Muscle of arm (tissue), 1 donor: ENCODE measurements at regions not wholly inside any gene's neighbourhood (a gene's known extent, or its start where the extent isn't known, plus 50 kb on each side); places are given as distances from the start of the nearest gene placed in this dataset.

Source experiments
- DNase-seq: peaks from one replicate; pipeline ENCODE4 v3.0.0-alpha.2; 2013

- no peak for DNase-seq
These were observed 141.3 kb upstream of the UBE2E1 start for GRCh38 chr3:23664459-23664858.

GRCh38 chr3:23665741-23666140 is 140.0 kb upstream of the UBE2E1 start:
- no peak for DNase-seq

GRCh38 chr3:23666818-23667217 is 138.9 kb upstream of the UBE2E1 start:
- no peak for DNase-seq

- DNase-seq: no peak
These were observed 138.0 kb upstream of the UBE2E1 start for GRCh38 chr3:23667536-23668429.

GRCh38 chr3:23668430-23668904 is 137.3 kb upstream of the UBE2E1 start:
- no peak for DNase-seq

GRCh38 chr3:23669541-23670255 is 136.1 kb upstream of the UBE2E1 start:
- no peak for DNase-seq

- no peak for DNase-seq
These were observed 133.7 kb upstream of the UBE2E1 start for GRCh38 chr3:23671851-23672589.

- no peak for DNase-seq
These were observed 133.1 kb upstream of the UBE2E1 start for GRCh38 chr3:23672628-23673027.

- DNase-seq: no peak
These were observed 130.7 kb upstream of the UBE2E1 start for GRCh38 chr3:23675010-23675409.

GRCh38 chr3:23676093-23676492 is 129.7 kb upstream of the UBE2E1 start:
- DNase-seq: no peak

GRCh38 chr3:23682646-23683045 is 123.1 kb upstream of the UBE2E1 start:
- DNase-seq: no peak

- peak; percentile 64 for DNase-seq
These were observed 120.1 kb upstream of the UBE2E1 start for GRCh38 chr3:23685541-23686258.

- no peak for DNase-seq
These were observed 119.2 kb upstream of the UBE2E1 start for GRCh38 chr3:23686519-23686918.

- no peak for DNase-seq
These were observed 114.3 kb upstream of the UBE2E1 start for GRCh38 chr3:23691357-23691895.

- DNase-seq: no peak
These were observed 108.9 kb upstream of the UBE2E1 start for GRCh38 chr3:23696842-23697241.

- no peak for DNase-seq
These were observed 108.3 kb upstream of the UBE2E1 start for GRCh38 chr3:23697416-23697815.

GRCh38 chr3:23698652-23699313 is 107.0 kb upstream of the UBE2E1 start:
- DNase-seq: no peak

GRCh38 chr3:23700616-23701015 is 105.1 kb upstream of the UBE2E1 start:
- DNase-seq: no peak

- DNase-seq: peak; percentile 39
These were observed 103.8 kb upstream of the UBE2E1 start for GRCh38 chr3:23701716-23702597.

- no peak for DNase-seq
These were observed 101.5 kb upstream of the UBE2E1 start for GRCh38 chr3:23704298-23704697.
